Neural cell (in vitro differentiated cells): ENCODE measurements at regions not wholly inside any gene's neighbourhood (a gene's known extent, or its start where the extent isn't known, plus 50 kb on each side); places are given as distances from the start of the nearest gene placed in this dataset.

ENCODE experiments used
- H2AFZ ChIP-seq: fragments of 200-600, 300-800 bp; sonication (generic), shearing (Covaris generic); 2 replicates; pipeline ENCODE4 v1.6.0; 2014; ENCODE audit warnings: low read depth, mild to moderate bottlenecking, antibody characterized with exemption, low read length, moderate library complexity
- H3F3A ChIP-seq: fragments of 200-600 bp; shearing (Covaris generic); 2 replicates; pipeline ENCODE4 v1.6.1; 2016; ENCODE audit warnings: mild to moderate bottlenecking, moderate library complexity, mixed read lengths, antibody characterized with exemption, low read length; ENCODE audit not compliant: insufficient read depth, poor library complexity, severe bottlenecking
- H3K27ac ChIP-seq: fragments of 200-600, 300-800 bp; sonication (generic), shearing (Covaris generic); 2 replicates; pipeline ENCODE4 v1.5.1; 2014; ENCODE audit warnings: mild to moderate bottlenecking, low read length, moderate library complexity
- H3K27me3 ChIP-seq: fragments of 300-800, 200-600 bp; sonication (generic), shearing (Covaris generic); 2 replicates; pipeline ENCODE4 v1.6.0; 2014; ENCODE audit warnings: mild to moderate bottlenecking, low read depth, low read length, moderate library complexity; ENCODE audit not compliant: insufficient read depth
- H3K36me3 ChIP-seq: fragments of 300-800, 200-600 bp; sonication (generic), shearing (Covaris generic); 2 replicates; pipeline ENCODE4 v1.5.1; 2014; ENCODE audit warnings: mild to moderate bottlenecking, antibody characterized with exemption, low read length, moderate library complexity; ENCODE audit not compliant: insufficient read depth
- H3K4me2 ChIP-seq: fragments of 300-800, 200-600 bp; sonication (generic), shearing (Covaris generic); 2 replicates; pipeline ENCODE4 v1.6.0; 2014; ENCODE audit warnings: mild to moderate bottlenecking, low read length
- H3K4me3 ChIP-seq: fragments of 300-800, 200-600 bp; sonication (generic), shearing (Covaris generic); 2 replicates; pipeline ENCODE4 v1.5.1; 2014; ENCODE audit warnings: mild to moderate bottlenecking, low read length, moderate library complexity
- H3K79me2 ChIP-seq: fragments of 200-600 bp; shearing (Covaris generic); replicated peaks from 2 replicates; pipeline ENCODE4 v1.6.0; 2014; ENCODE audit warnings: mild to moderate bottlenecking, low read length, moderate library complexity; ENCODE audit not compliant: insufficient read depth
- H3K9ac ChIP-seq: fragments of 300-800, 200-600 bp; sonication (generic), shearing (Covaris generic); 2 replicates; pipeline ENCODE4 v1.6.1; 2016; ENCODE audit warnings: mild to moderate bottlenecking, low read length, mixed read lengths
- H3K9me2 ChIP-seq: fragments of 200-600 bp; shearing (Covaris generic); 2 replicates; pipeline ENCODE4 v1.6.1; 2016; ENCODE audit warnings: mild to moderate bottlenecking, low read length, mixed read lengths; ENCODE audit not compliant: insufficient read depth
- H3K9me3 ChIP-seq: fragments of 200-600, 300-800 bp; sonication (generic), shearing (Covaris generic); 2 replicates; pipeline ENCODE4 v1.6.1; 2016; ENCODE audit warnings: mild to moderate bottlenecking, mixed run types, low read length, moderate library complexity, mixed read lengths
- H4K20me1 ChIP-seq: fragments of 200-600 bp; shearing (Covaris generic); 2 replicates; pipeline ENCODE4 v1.6.1; 2016; ENCODE audit warnings: mild to moderate bottlenecking, mixed run types; ENCODE audit not compliant: insufficient read depth
- CTCF ChIP-seq: fragments of 450-650 bp; IDR thresholded peaks from 2 replicates; pipeline ENCODE4 v1.5.1; 2014; ENCODE audit warnings: antibody characterized with exemption, mild to moderate bottlenecking, moderate library complexity; ENCODE audit not compliant: poor library complexity, severe bottlenecking
- EP300 ChIP-seq: fragments of 450-650 bp; conservative IDR thresholded peaks from 2 replicates; pipeline ENCODE4 v1.6.1; 2014; ENCODE audit warnings: antibody characterized with exemption, mild to moderate bottlenecking, moderate library complexity; ENCODE audit not compliant: poor library complexity, severe bottlenecking
- EZH2 ChIP-seq: fragments of 200-600, 300-800 bp; shearing (Covaris generic), sonication (generic); IDR thresholded peaks from 2 replicates; pipeline ENCODE4 v1.6.1; 2014; ENCODE audit warnings: antibody characterized with exemption, low read length, borderline replicate concordance, mild to moderate bottlenecking; ENCODE audit not compliant: insufficient read depth, poor library complexity, severe bottlenecking
- MXI1 ChIP-seq: fragments of 450-650 bp; conservative IDR thresholded peaks from 2 replicates; pipeline ENCODE4 v1.6.1; 2014; ENCODE audit warnings: antibody characterized with exemption, mild to moderate bottlenecking; ENCODE audit not compliant: poor library complexity, severe bottlenecking
- POLR2AphosphoS5 ChIP-seq: IDR thresholded peaks from 2 replicates; pipeline ENCODE4 v1.6.1; 2012
- RAD21 ChIP-seq: fragments of 450-650 bp; conservative IDR thresholded peaks from 2 replicates; pipeline ENCODE4 v1.6.1; 2014; ENCODE audit warnings: antibody characterized with exemption, mild to moderate bottlenecking, moderate library complexity
- REST ChIP-seq: IDR thresholded peaks from 2 replicates; pipeline ENCODE4 v1.6.1; 2012; ENCODE audit warnings: borderline replicate concordance
- SMC3 ChIP-seq: fragments of 450-650 bp; conservative IDR thresholded peaks from 2 replicates; pipeline ENCODE4 v1.6.1; 2014; ENCODE audit warnings: antibody characterized with exemption, mild to moderate bottlenecking, moderate library complexity; ENCODE audit not compliant: poor library complexity
- TAF1 ChIP-seq: IDR thresholded peaks from 2 replicates; pipeline ENCODE4 v1.6.1; 2012; ENCODE audit warnings: low read depth

- no peaks in the 10 kb centered on the region for H3K79me2 ChIP-seq
- H3K9me3 ChIP-seq = no peaks in the 10 kb centered on the region
- H3F3A ChIP-seq = no peaks in the 10 kb centered on the region
- H3K27me3 ChIP-seq = no peaks in the 10 kb centered on the region
- H3K36me3 ChIP-seq = no peaks in the 10 kb centered on the region
- TF ChIP-seq SMC3 = no peak
- peak; percentile 14 for TF ChIP-seq RAD21
- TF ChIP-seq CTCF = no peak
- H4K20me1 ChIP-seq = no peaks in the 10 kb centered on the region
- no peak overlapping the region for H3K9ac ChIP-seq
- H2AFZ ChIP-seq = no peak overlapping the region
- H3K9me2 ChIP-seq = no peaks in the 10 kb centered on the region
- no peak overlapping the region for H3K4me3 ChIP-seq
- no peak overlapping the region for H3K27ac ChIP-seq
- no peak overlapping the region for H3K4me2 ChIP-seq
Measured at GRCh38 chr5:17890501-17890900, 256.2 kb downstream of the TAF11L14 start.

GRCh38 chr5:17891881-17892280 lies 257.6 kb downstream of the TAF11L14 start:
- no peaks in the 10 kb centered on the region for H3K9me3 ChIP-seq
- no peaks in the 10 kb centered on the region for H3K79me2 ChIP-seq
- no peak overlapping the region for H3K4me3 ChIP-seq
- no peaks in the 10 kb centered on the region for H3K9me2 ChIP-seq
- no peak for TF ChIP-seq TAF1
- peak; percentile 46 for TF ChIP-seq REST
- H3F3A ChIP-seq = no peaks in the 10 kb centered on the region
- no peak overlapping the region for H3K27ac ChIP-seq
- no peak overlapping the region for H2AFZ ChIP-seq
- H3K4me2 ChIP-seq = no peak overlapping the region
- H4K20me1 ChIP-seq = no peaks in the 10 kb centered on the region
- no peaks in the 10 kb centered on the region for H3K27me3 ChIP-seq
- no peak overlapping the region for H3K9ac ChIP-seq
- no peaks in the 10 kb centered on the region for H3K36me3 ChIP-seq

GRCh38 chr5:17893026-17893635 lies 258.9 kb downstream of the TAF11L14 start:
- no peak overlapping the region for H3K9ac ChIP-seq
- no peaks in the 10 kb centered on the region for H3K9me2 ChIP-seq
- no peaks in the 10 kb centered on the region for H4K20me1 ChIP-seq
- no peak overlapping the region for H3K27ac ChIP-seq
- H3K4me2 ChIP-seq = no peak overlapping the region
- H3K4me3 ChIP-seq = no peak overlapping the region
- H2AFZ ChIP-seq = no peak overlapping the region
- no peaks in the 10 kb centered on the region for H3K9me3 ChIP-seq
- H3K36me3 ChIP-seq = no peaks in the 10 kb centered on the region
- no peaks in the 10 kb centered on the region for H3K79me2 ChIP-seq
- TF ChIP-seq TAF1 (no peak), EZH2 (no peak), POLR2AphosphoS5 (no peak), EP300 (no peak), SMC3 (no peak), RAD21 (no peak), CTCF (no peak), REST (no peak), MXI1 (no peak)
- H3K27me3 ChIP-seq = no peaks in the 10 kb centered on the region
- H3F3A ChIP-seq = no peaks in the 10 kb centered on the region
